Colon (tissue), 2 donors: ENCODE measurements at regions not wholly inside any gene's neighbourhood (a gene's known extent, or its start where the extent isn't known, plus 50 kb on each side); places are given as distances from the start of the nearest gene placed in this dataset.

Source experiments
- FAIRE-seq: peaks from 2 replicates; lab custom pipeline; 2012; peaks lifted over from hg19 to GRCh38; lab: Jason Lieb, UNC
- donor health status: control.
- donor health status: control.

- FAIRE-seq, result no peak
These were observed 734.3 kb upstream of the POT1 start for GRCh38 chr7:125663961-125664360.

- FAIRE-seq, result no peak
These were observed 732.1 kb upstream of the POT1 start for GRCh38 chr7:125661677-125662076.

- no peak for FAIRE-seq
These were observed 731.4 kb upstream of the POT1 start for GRCh38 chr7:125661006-125661405.

- no peak for FAIRE-seq
These were observed 724.5 kb upstream of the POT1 start for GRCh38 chr7:125654076-125654475.

GRCh38 chr7:125651823-125652528 is 722.4 kb upstream of the POT1 start:
- no peak for FAIRE-seq

GRCh38 chr7:125648543-125648942 is 718.9 kb upstream of the POT1 start:
- no peak for FAIRE-seq

- no peak for FAIRE-seq
These were observed 716.1 kb upstream of the POT1 start for GRCh38 chr7:125645770-125646169.

GRCh38 chr7:125644109-125644508 is 714.5 kb upstream of the POT1 start:
- FAIRE-seq, result no peak

- no peak for FAIRE-seq
These were observed 713.7 kb upstream of the POT1 start for GRCh38 chr7:125643302-125643701.

GRCh38 chr7:125641884-125642283 is 712.3 kb upstream of the POT1 start:
- FAIRE-seq, result no peak

- FAIRE-seq, result no peak
These were observed 706.8 kb upstream of the POT1 start for GRCh38 chr7:125636320-125636962.

GRCh38 chr7:125618516-125618915 is 688.9 kb upstream of the POT1 start:
- FAIRE-seq, result no peak

- FAIRE-seq, result no peak
These were observed 682.0 kb upstream of the POT1 start for GRCh38 chr7:125611582-125611981.

- FAIRE-seq, result no peak
These were observed 677.0 kb upstream of the POT1 start for GRCh38 chr7:125606671-125607070.

GRCh38 chr7:125605241-125605640 is 675.6 kb upstream of the POT1 start:
- FAIRE-seq, result no peak

- FAIRE-seq, result no peak
These were observed 672.8 kb upstream of the POT1 start for GRCh38 chr7:125602441-125602840.

GRCh38 chr7:125599387-125599786 is 669.8 kb upstream of the POT1 start:
- no peak for FAIRE-seq

- FAIRE-seq, result no peak
These were observed 662.7 kb upstream of the POT1 start for GRCh38 chr7:125592331-125592730.

- FAIRE-seq, result no peak
These were observed 643.5 kb upstream of the POT1 start for GRCh38 chr7:125573126-125573525.

- no peak for FAIRE-seq
These were observed 642.8 kb upstream of the POT1 start for GRCh38 chr7:125572414-125572813.

GRCh38 chr7:125568799-125569198 is 639.2 kb upstream of the POT1 start:
- no peak for FAIRE-seq

- no peak for FAIRE-seq
These were observed 638.1 kb upstream of the POT1 start for GRCh38 chr7:125567686-125568085.

- FAIRE-seq, result no peak
These were observed 634.4 kb upstream of the POT1 start for GRCh38 chr7:125563964-125564529.

GRCh38 chr7:125563557-125563956 is 633.9 kb upstream of the POT1 start:
- no peak for FAIRE-seq
